Loucy (cell line): ENCODE measurements at regions not wholly inside any gene's neighbourhood (a gene's known extent, or its start where the extent isn't known, plus 50 kb on each side); places are given as distances from the start of the nearest gene placed in this dataset.

Experiments used
- CTCF ChIP-seq: fragments of 200-600 bp; sonication (generic); conservative IDR thresholded peaks from 2 replicates; pipeline ENCODE4 v1.5.1; 2014; ENCODE audit warnings: mild to moderate bottlenecking, antibody characterized with exemption, low read length
- EZH2phosphoT487 ChIP-seq: fragments of 200-600 bp; IDR thresholded peaks from 2 replicates; pipeline ENCODE4 v1.6.1; 2018; ENCODE audit warnings: antibody characterized with exemption, mild to moderate bottlenecking, moderate library complexity, borderline replicate concordance

- no peak for TF ChIP-seq EZH2phosphoT487
- TF ChIP-seq CTCF, result no peak
Measured at GRCh38 chr1:2891923-2892448, 90.5 kb upstream of the TTC34 start.
